SH-SY5Y (cell line): ENCODE measurements at regions not wholly inside any gene's neighbourhood (a gene's known extent, or its start where the extent isn't known, plus 50 kb on each side); places are given as distances from the start of the nearest gene placed in this dataset.

Experiments used
- GATA2 ChIP-seq: IDR thresholded peaks from 2 replicates; pipeline ENCODE4 v1.6.1; 2011; ENCODE audit warnings: mild to moderate bottlenecking, low read depth, low read length
- GATA3 ChIP-seq: IDR thresholded peaks from 2 replicates; pipeline ENCODE4 v1.6.1; 2011; ENCODE audit warnings: low read depth, mild to moderate bottlenecking, low read length, moderate library complexity

DNA sequence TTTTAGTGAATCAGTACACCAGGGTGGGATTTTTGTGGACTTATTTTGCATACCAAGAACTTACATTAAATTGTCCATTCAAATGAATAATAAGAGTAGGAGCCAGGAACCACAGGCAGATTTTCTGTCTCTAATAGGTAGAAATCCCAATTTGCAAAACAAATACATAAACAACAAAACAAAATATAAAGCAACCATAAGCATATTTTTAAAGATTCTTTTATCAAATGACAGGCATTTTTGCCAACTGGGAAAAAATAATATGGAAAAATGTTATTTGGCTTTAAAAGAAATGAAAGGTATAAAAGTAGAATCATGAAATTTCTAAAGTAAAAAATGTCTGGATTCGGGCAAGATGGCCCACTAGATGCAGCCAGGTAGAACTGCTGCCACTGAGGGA, 71.2 kb upstream of the PDE7B start:
- TF ChIP-seq GATA2 (no peak), GATA3 (no peak)
